ENCODE measurements at regions not wholly inside any gene's neighbourhood (a gene's known extent, or its start where the extent isn't known, plus 50 kb on each side); places are given as distances from the start of the nearest gene placed in this dataset.

DNA sequence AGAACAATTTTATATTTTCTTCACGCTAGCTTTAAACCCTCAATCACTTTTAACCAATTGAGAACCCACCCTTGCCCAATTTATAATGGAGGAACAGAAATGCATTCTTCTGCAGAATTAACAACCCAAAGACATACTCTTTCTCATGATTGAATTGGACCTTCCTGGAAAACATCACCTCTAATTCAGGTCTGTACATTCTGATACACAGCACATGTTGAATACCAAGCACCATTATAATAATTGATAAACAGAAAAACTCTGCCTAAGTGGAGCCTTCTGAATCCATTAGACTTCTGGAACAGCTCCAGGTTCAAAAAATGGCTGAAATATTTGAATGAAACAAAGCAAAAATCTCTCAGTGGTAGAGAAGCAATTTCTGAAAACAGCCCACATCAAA, 105.4 kb downstream of the FAM76B start:
- Histone ChIP-seq H3K36me3 (no peaks in the 10 kb centered on the region), H3K4me3 (no peak overlapping the region), H3K27me3 (no peaks in the 10 kb centered on the region), H3K9me3 (no peaks in the 10 kb centered on the region), H3K4me1 (peaks cover 6 to 27% (median 17%) of the 10 kb centered on the region in 3 donors), H3K27ac (no peak overlapping the region)
- TF ChIP-seq POLR2AphosphoS5 (IDR thresholded peaks at IDR 0.05): no peak
- TF ChIP-seq EP300 (IDR thresholded peaks at IDR 0.05): no peak
- no peak for TF ChIP-seq POLR2A (IDR thresholded peaks at IDR 0.05)
- TF ChIP-seq, protein P1, sequence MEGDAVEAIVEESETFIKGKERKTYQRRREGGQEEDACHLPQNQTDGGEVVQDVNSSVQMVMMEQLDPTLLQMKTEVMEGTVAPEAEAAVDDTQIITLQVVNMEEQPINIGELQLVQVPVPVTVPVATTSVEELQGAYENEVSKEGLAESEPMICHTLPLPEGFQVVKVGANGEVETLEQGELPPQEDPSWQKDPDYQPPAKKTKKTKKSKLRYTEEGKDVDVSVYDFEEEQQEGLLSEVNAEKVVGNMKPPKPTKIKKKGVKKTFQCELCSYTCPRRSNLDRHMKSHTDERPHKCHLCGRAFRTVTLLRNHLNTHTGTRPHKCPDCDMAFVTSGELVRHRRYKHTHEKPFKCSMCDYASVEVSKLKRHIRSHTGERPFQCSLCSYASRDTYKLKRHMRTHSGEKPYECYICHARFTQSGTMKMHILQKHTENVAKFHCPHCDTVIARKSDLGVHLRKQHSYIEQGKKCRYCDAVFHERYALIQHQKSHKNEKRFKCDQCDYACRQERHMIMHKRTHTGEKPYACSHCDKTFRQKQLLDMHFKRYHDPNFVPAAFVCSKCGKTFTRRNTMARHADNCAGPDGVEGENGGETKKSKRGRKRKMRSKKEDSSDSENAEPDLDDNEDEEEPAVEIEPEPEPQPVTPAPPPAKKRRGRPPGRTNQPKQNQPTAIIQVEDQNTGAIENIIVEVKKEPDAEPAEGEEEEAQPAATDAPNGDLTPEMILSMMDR (IDR thresholded peaks at IDR 0.05): no peak
- ATAC-seq: no peak
- 89 to 100% methylated on average over 1 of the region's 1 CpG for WGBS, 2 donors (ENCODE audit: low coverage in 1 of 2)

DNA sequence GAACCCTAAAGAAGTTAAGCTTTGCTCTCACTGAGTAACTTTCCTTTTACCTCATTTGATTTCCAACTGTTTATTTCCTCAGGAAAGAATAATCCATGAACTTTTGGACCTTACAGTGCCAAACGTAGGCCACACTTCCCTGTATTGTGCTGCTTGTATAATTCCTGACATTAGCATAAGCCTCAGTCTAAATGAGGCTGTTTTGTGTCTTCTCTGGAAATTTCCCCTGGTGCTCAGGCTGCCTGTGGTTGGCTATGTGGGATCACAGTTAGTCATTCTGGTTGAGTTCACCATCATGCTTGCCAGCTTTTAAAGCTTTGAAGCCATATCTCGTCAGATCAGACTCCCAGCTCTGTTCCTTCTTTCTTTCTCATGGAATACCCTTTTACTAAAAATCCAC, 107.0 kb downstream of the FAM76B start:
- no peaks in the 10 kb centered on the region for H3K36me3 ChIP-seq
- H3K9me3 ChIP-seq: no peaks in the 10 kb centered on the region
- H3K4me3 ChIP-seq: no peak overlapping the region
- peak overlapping the region in 2 of 4 donors; percentile 18 to 36 for H3K27ac ChIP-seq
- peaks cover 6 to 27% (median 17%) of the 10 kb centered on the region in 3 donors for H3K4me1 ChIP-seq
- no peak for TF ChIP-seq POLR2AphosphoS5 (IDR thresholded peaks at IDR 0.05)
- no peak for TF ChIP-seq POLR2A (IDR thresholded peaks at IDR 0.05)
- TF ChIP-seq, protein P1 (IDR thresholded peaks at IDR 0.05): no peak
- TF ChIP-seq EP300 (IDR thresholded peaks at IDR 0.05): no peak
- 37 to 61% methylated on average over 2 of the region's 2 CpGs for WGBS, 2 donors (ENCODE audit: low coverage in 1 of 2)
- ATAC-seq: peak; percentile 62
- H3K27me3 ChIP-seq: no peaks in the 10 kb centered on the region

DNA sequence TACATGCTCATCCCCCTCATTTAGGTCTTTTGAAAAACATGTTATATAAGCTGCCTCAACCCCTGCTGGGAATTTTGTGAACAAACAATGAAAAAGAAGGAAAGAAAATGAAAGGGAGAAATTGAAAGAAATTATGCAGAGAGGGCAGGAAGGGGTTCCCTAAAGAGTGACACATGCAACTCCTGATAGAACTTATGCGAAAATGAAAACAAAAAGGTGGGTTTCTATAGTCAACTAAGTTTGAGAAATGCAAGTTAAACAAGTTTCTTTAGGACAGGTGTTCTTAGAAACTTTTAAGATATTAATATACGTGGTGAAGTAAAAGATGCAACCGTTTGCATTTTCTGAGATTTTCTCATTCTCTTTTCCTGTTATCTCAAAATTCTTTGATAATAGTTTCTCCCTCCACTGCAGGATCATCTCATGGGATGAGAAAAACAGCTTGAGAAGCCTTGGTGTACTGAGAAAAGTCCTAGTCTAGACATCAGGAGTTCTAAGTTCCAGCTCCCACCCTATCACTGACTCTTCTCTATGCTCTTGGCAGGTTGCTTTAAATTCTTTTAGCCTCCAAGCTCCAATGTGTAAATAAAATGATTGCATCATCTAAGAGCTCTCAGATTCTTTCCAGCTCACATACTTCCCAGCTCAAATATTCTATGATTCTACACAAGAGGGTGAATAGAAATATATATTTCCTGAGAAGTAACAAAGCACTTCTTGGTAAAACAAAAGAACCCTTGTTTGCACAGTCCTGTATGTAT, 109.2 kb downstream of the FAM76B start:
- Histone ChIP-seq H3K4me3 (no peak overlapping the region), H3K9me3 (no peaks in the 10 kb centered on the region), H3K4me1 (peaks cover 6 to 36% (median 24%) of the 10 kb centered on the region in 3 donors), H3K36me3 (no peaks in the 10 kb centered on the region), H3K27me3 (no peaks in the 10 kb centered on the region), H3K27ac (peak overlapping the region; percentile 67 to 74 (median 70))
- peak; percentile 91 for ATAC-seq
- 41 to 52% methylated on average over 3 of the region's 3 CpGs for WGBS, 2 donors (ENCODE audit: low coverage in 1 of 2)
- TF ChIP-seq POLR2A (IDR thresholded peaks at IDR 0.05) (no peak), POLR2AphosphoS5 (IDR thresholded peaks at IDR 0.05) (peak; percentile 70)

DNA sequence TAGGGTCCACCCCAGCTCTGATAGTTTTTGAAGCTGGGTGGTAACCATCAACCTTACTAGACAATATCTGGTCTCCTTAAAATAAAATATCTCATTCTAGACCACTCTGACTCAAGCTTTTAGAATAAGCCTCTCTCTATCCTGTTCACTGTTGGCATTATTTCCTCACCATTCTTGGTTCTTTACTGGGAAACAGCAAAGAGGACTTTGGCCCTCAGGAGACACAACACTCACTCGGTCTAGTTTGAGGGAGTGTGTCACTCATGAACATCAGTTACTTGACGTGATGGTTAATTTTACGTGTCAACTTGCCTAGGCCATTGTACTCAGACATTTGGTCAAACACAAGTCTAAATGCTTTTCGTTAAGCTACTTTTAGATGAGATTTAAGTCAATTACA, 110.6 kb downstream of the FAM76B start:
- no peak for ATAC-seq
- no peaks in the 10 kb centered on the region for H3K27me3 ChIP-seq
- H3K4me3 ChIP-seq: no peak overlapping the region
- H3K36me3 ChIP-seq: no peaks in the 10 kb centered on the region
- 93 to 100% methylated on average over 2 to 4 of the region's 4 CpGs for WGBS, 2 donors (ENCODE audit: low coverage in 1 of 2)
- no peaks in the 10 kb centered on the region for H3K9me3 ChIP-seq
- no peak overlapping the region for H3K27ac ChIP-seq
- peaks cover 6 to 41% (median 29%) of the 10 kb centered on the region in 3 donors for H3K4me1 ChIP-seq
- no peak for TF ChIP-seq EP300 (IDR thresholded peaks at IDR 0.05)
- TF ChIP-seq, protein P1 (IDR thresholded peaks at IDR 0.05): no peak
- no peak for TF ChIP-seq POLR2A (IDR thresholded peaks at IDR 0.05)
- TF ChIP-seq POLR2AphosphoS5 (IDR thresholded peaks at IDR 0.05): no peak

DNA sequence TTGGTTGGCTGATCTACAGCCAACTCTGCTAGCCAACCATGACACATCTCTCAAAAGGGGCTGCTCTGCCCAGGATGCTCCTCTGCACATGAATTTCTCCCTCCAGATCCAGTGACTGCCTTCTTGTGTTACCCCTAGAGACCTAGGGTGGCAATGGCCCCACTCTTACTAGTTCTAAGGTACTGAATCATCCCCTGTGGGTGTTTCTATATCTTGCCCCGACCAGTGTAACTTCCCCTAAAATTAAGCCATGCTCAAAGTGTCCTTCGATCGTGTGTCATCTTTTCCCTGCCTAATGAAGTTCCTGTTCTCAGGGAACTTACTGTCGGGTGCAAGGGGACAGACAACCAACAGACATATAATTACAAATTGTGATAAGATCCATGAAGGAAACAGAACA, 113.3 kb downstream of the FAM76B start:
- Histone ChIP-seq H3K9me3 (no peaks in the 10 kb centered on the region), H3K27ac (peak overlapping the region; percentile 40 to 65 (median 56)), H3K4me3 (no peak overlapping the region), H3K4me1 (peaks cover 6 to 43% (median 28%) of the 10 kb centered on the region in 3 donors), H3K27me3 (no peaks in the 10 kb centered on the region), H3K36me3 (no peaks in the 10 kb centered on the region)
- TF ChIP-seq POLR2AphosphoS5 (IDR thresholded peaks at IDR 0.05): no peak
- TF ChIP-seq, protein P1 (IDR thresholded peaks at IDR 0.05): no peak
- no peak for TF ChIP-seq POLR2A (IDR thresholded peaks at IDR 0.05)
- no peak for TF ChIP-seq EP300 (IDR thresholded peaks at IDR 0.05)
- 72 to 96% methylated on average over 3 to 4 of the region's 4 CpGs for WGBS, 2 donors (ENCODE audit: low coverage in 1 of 2)
- no peak for ATAC-seq
